ENCODE measurements at regions not wholly inside any gene's neighbourhood (a gene's known extent, or its start where the extent isn't known, plus 50 kb on each side); places are given as distances from the start of the nearest gene placed in this dataset.

DNA sequence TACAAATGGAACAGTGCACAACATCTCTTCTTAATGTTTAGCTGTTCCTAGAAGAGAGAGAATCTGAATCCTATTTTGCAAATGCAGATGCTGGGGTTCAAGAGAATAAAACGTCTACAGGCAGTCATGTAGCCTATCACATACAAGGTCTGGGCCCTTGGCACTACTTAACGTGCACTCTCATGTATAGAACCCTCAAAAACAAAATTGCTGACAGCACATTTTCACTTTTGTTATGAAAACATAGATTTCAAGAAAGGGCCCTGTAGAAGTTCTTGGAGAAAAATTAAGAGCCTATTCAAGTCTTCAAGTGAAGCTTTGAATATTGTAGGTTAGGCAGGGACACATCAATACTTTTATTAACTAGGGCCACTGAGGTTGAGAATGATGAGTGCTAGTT lies 504.3 kb upstream of the FAM98A start:
- no peaks in the 10 kb centered on the region for H3K9me3 Mint-ChIP-seq (ENCODE audit: unreplicated experiment)
- H3K4me1 ChIP-seq: no peaks in the 10 kb centered on the region
- H3K4me3 Mint-ChIP-seq (ENCODE audit: unreplicated experiment): no peak overlapping the region
- peaks cover 9% of the 10 kb centered on the region for H3K27me3 Mint-ChIP-seq (ENCODE audit: insufficient read depth, unreplicated experiment)
- ChIA-PET POLR2A (no interaction called here), CTCF (no interaction called here)
- TF ChIP-seq, protein P1, sequence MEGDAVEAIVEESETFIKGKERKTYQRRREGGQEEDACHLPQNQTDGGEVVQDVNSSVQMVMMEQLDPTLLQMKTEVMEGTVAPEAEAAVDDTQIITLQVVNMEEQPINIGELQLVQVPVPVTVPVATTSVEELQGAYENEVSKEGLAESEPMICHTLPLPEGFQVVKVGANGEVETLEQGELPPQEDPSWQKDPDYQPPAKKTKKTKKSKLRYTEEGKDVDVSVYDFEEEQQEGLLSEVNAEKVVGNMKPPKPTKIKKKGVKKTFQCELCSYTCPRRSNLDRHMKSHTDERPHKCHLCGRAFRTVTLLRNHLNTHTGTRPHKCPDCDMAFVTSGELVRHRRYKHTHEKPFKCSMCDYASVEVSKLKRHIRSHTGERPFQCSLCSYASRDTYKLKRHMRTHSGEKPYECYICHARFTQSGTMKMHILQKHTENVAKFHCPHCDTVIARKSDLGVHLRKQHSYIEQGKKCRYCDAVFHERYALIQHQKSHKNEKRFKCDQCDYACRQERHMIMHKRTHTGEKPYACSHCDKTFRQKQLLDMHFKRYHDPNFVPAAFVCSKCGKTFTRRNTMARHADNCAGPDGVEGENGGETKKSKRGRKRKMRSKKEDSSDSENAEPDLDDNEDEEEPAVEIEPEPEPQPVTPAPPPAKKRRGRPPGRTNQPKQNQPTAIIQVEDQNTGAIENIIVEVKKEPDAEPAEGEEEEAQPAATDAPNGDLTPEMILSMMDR (IDR thresholded peaks at IDR 0.05; ENCODE audit: insufficient read depth in 1 of 2, low read depth in 1 of 2, low read length in 1 of 2, severe bottlenecking in 1 of 2, unreplicated experiment in 1 of 2): no peak
- no TSS peak for BruUV-seq (replicated peaks)
- H3K4me3 ChIP-seq (ENCODE audit: low read depth, low read length): no peak overlapping the region
- no peaks in the 10 kb centered on the region for H3K27me3 ChIP-seq (replicated peaks; ENCODE audit: control insufficient read depth, insufficient read depth, low read length)
- DNase-seq: no peak
- H3K4me1 Mint-ChIP-seq (ENCODE audit: low read depth, unreplicated experiment): no peaks in the 10 kb centered on the region
- no peaks in the 10 kb centered on the region for H3K36me3 Mint-ChIP-seq (ENCODE audit: insufficient read depth, unreplicated experiment)
- intact Hi-C loops (cut with micrococcal nuclease; ENCODE audit: unreplicated experiment): no loop called here
- no peaks in the 10 kb centered on the region for H3K36me3 ChIP-seq (ENCODE audit: control insufficient read depth, insufficient read depth, low read length)
- H3K9me3 ChIP-seq: no peaks in the 10 kb centered on the region
- H3K27ac Mint-ChIP-seq (ENCODE audit: unreplicated experiment): no peak overlapping the region

DNA sequence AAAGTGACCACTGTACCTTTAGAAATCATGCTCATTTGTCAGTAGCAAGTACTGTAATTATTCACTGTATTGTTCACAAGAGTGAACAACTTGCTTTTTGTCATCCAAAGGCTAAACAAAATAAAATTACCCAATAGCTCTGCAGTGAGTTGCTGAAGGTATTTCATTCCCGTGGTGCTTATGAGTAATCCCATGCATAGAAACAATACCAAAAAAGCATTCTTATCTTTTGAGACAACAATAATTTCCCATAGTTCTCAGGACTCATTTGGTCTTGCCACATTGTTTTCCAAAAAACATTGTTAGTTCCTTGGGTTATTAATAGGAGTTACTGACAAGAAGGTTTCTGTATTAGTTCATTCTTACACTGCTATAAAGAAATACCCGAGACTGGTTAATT lies 503.2 kb upstream of the FAM98A start:
- Mint-ChIP-seq H3K27me3 (ENCODE audit: insufficient read depth, unreplicated experiment) (peaks cover 13% of the 10 kb centered on the region), H3K36me3 (ENCODE audit: insufficient read depth, unreplicated experiment) (no peaks in the 10 kb centered on the region), H3K9me3 (ENCODE audit: unreplicated experiment) (no peaks in the 10 kb centered on the region), H3K27ac (ENCODE audit: unreplicated experiment) (no peak overlapping the region), H3K4me3 (ENCODE audit: unreplicated experiment) (no peak overlapping the region), H3K4me1 (ENCODE audit: low read depth, unreplicated experiment) (no peaks in the 10 kb centered on the region)
- ChIA-PET CTCF (no interaction called here), POLR2A (no interaction called here)
- Histone ChIP-seq H3K27me3 (replicated peaks; ENCODE audit: control insufficient read depth, insufficient read depth, low read length) (no peaks in the 10 kb centered on the region), H3K4me3 (ENCODE audit: low read depth, low read length) (no peak overlapping the region), H3K4me1 (no peaks in the 10 kb centered on the region), H3K9me3 (no peaks in the 10 kb centered on the region), H3K36me3 (ENCODE audit: control insufficient read depth, insufficient read depth, low read length) (no peaks in the 10 kb centered on the region)
- no TSS peak for BruUV-seq (replicated peaks)
- intact Hi-C loops (cut with micrococcal nuclease; ENCODE audit: unreplicated experiment): no loop called here
- TF ChIP-seq, protein P1 (IDR thresholded peaks at IDR 0.05; ENCODE audit: insufficient read depth in 1 of 2, low read depth in 1 of 2, low read length in 1 of 2, severe bottlenecking in 1 of 2, unreplicated experiment in 1 of 2): no peak
- DNase-seq: no peak

DNA sequence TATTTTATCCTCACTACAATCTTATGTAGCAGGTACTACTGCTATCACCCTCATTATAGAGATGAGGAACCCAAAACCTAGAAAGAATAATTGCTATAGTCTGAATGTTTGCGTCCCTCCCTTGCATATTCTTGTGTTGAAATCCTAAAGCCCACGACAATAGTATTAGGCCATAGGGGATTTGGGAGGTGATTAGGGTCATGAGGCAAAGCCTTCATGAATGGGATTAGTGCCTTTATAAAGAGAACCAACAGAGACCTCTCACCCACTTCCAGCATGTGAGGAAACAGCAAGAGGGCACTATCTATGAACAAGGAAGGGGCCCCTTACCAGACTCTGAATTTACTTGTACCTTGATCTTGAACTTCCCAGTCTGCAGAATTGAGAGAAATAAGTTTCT lies 500.3 kb upstream of the FAM98A start:
- no peaks in the 10 kb centered on the region for H3K36me3 ChIP-seq (ENCODE audit: control insufficient read depth, insufficient read depth, low read length)
- no peak for DNase-seq
- TF ChIP-seq, protein P1 (IDR thresholded peaks at IDR 0.05; ENCODE audit: insufficient read depth in 1 of 2, low read depth in 1 of 2, low read length in 1 of 2, severe bottlenecking in 1 of 2, unreplicated experiment in 1 of 2): no peak
- Mint-ChIP-seq H3K9me3 (ENCODE audit: unreplicated experiment) (no peaks in the 10 kb centered on the region), H3K27ac (ENCODE audit: unreplicated experiment) (no peak overlapping the region), H3K27me3 (ENCODE audit: insufficient read depth, unreplicated experiment) (peaks cover 10% of the 10 kb centered on the region), H3K36me3 (ENCODE audit: insufficient read depth, unreplicated experiment) (no peaks in the 10 kb centered on the region), H3K4me1 (ENCODE audit: low read depth, unreplicated experiment) (no peaks in the 10 kb centered on the region), H3K4me3 (ENCODE audit: unreplicated experiment) (no peak overlapping the region)
- no peaks in the 10 kb centered on the region for H3K9me3 ChIP-seq
- no peaks in the 10 kb centered on the region for H3K4me1 ChIP-seq
- intact Hi-C loops (cut with micrococcal nuclease; ENCODE audit: unreplicated experiment): loop anchor here (5.0 kb wide), 1 partner anchor 163 kb away; no protein-coding TSS in a partner anchor
- H3K4me3 ChIP-seq (ENCODE audit: low read depth, low read length): no peak overlapping the region
- CTCF ChIA-PET: no interaction called here
- no TSS peak for BruUV-seq (replicated peaks)
- H3K27me3 ChIP-seq (replicated peaks; ENCODE audit: control insufficient read depth, insufficient read depth, low read length): no peaks in the 10 kb centered on the region
- POLR2A ChIA-PET: no interaction called here

Data from Caco-2 (cell line).